Activated CD8-positive, alpha-beta T cell treated with anti-CD3 and anti-CD28 coated beads for 36 hours (primary cell): ENCODE measurements at regions not wholly inside any gene's neighbourhood (a gene's known extent, or its start where the extent isn't known, plus 50 kb on each side); places are given as distances from the start of the nearest gene placed in this dataset.
A peak's percentile ranks its signal among the peaks of the same experiment; 100 is the strongest.

ENCODE experiments used
- ATAC-seq: fragments of 200-7000 bp; cut with Tn5 transposase; one replicate; pipeline ENCODE4 v1.10.0; 2021; ENCODE audit warnings: mild to moderate bottlenecking, moderate library complexity
- CTCF ChIA-PET: fragments of 350-600 bp; sonication (Branson Sonifier 250); formaldehyde crosslinking; loops from one replicate; lab custom pipeline; 2021; ENCODE audit warnings: antibody characterized with exemption; lab: Charles Lee
- POLR2A ChIA-PET: fragments of 350-600 bp; sonication (Branson Sonifier 250); formaldehyde crosslinking; loops from one replicate; lab custom pipeline; 2021; ENCODE audit warnings: antibody characterized with exemption; lab: Charles Lee
- DNase-seq: peaks from one replicate; pipeline ENCODE4 v3.0.0-alpha.2; 2020
- H3K27ac Mint-ChIP-seq: one replicate; pipeline ENCODE4 v1.8.0; 2021; ENCODE audit warnings: mild to moderate bottlenecking, mixed read lengths
- H3K27me3 Mint-ChIP-seq: one replicate; pipeline ENCODE4 v1.8.0; 2021; ENCODE audit warnings: mixed read lengths
- H3K36me3 Mint-ChIP-seq: one replicate; pipeline ENCODE4 v1.8.0; 2021; ENCODE audit warnings: low read depth, mixed read lengths
- H3K4me1 Mint-ChIP-seq: one replicate; pipeline ENCODE4 v1.8.0; 2021; ENCODE audit warnings: low read depth, mixed read lengths
- H3K4me3 Mint-ChIP-seq: one replicate; pipeline ENCODE4 v1.8.0; 2021; ENCODE audit warnings: mild to moderate bottlenecking, moderate library complexity, mixed read lengths
- H3K9me3 Mint-ChIP-seq: one replicate; pipeline ENCODE4 v1.8.0; 2021; ENCODE audit warnings: mixed read lengths
- CTCF ChIP-seq: fragments of 200-600 bp; IDR thresholded peaks from one replicate; pipeline ENCODE4 v1.8.0; 2022; ENCODE audit warnings: antibody characterized with exemption, mild to moderate bottlenecking
- intact Hi-C: fragments of 100-400 bp; cut with micrococcal nuclease; formaldehyde crosslinking; loops from one replicate; pipeline ENCODE4 v1.10.0; 2022

GRCh38 chr10:78657163-78657861, 411.5 kb upstream of the ZMIZ1 start:
- ChIA-PET POLR2A (interaction anchor here (0.8 kb wide), 1 partner anchor 8 kb away, joined by 3 read pairs; no protein-coding TSS in a partner anchor), CTCF (interaction anchor here (0.6 to 4.4 kb wide), 12 partner anchors 9 to 610 kb away, joined by 3 to 20 read pairs (median 3); no protein-coding TSS in a partner anchor)
- Mint-ChIP-seq H3K4me3 (no peak overlapping the region), H3K9me3 (no peaks in the 10 kb centered on the region), H3K36me3 (no peaks in the 10 kb centered on the region), H3K4me1 (no peaks in the 10 kb centered on the region), H3K27ac (no peak overlapping the region), H3K27me3 (peaks cover 4% of the 10 kb centered on the region)
- TF ChIP-seq CTCF, result peak; percentile 69
- ATAC-seq (peak; percentile 89), DNase-seq (peak; percentile 85)
- intact Hi-C loops, result loop anchor here (5.0 kb wide), 1 partner anchor 610 kb away; no protein-coding TSS in a partner anchor

DNA sequence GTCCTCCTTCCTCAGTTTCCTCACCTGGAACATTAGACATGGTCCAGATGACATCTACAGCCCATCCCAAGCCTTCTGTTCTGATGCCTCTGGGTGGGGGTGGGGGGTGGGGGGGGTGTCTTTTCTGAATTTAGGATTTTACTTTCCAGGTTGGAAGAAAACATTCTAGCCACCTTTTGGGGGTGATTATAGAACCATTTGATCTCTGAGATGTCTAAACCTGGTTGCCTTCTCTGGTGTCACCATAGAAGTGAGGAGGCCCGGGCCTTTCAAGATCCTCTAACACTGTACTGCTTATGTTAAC, 411.0 kb upstream of the ZMIZ1 start:
- Mint-ChIP-seq H3K9me3 (no peaks in the 10 kb centered on the region), H3K4me3 (no peak overlapping the region), H3K4me1 (no peaks in the 10 kb centered on the region), H3K36me3 (no peaks in the 10 kb centered on the region), H3K27me3 (peaks cover 4% of the 10 kb centered on the region), H3K27ac (no peak overlapping the region)
- ATAC-seq, result no peak
- POLR2A ChIA-PET, result interaction anchor here (0.8 kb wide), 1 partner anchor 8 kb away, joined by 3 read pairs; no protein-coding TSS in a partner anchor
- CTCF ChIA-PET, result interaction anchor here (0.6 to 4.4 kb wide), 12 partner anchors 9 to 611 kb away, joined by 3 to 20 read pairs (median 3); no protein-coding TSS in a partner anchor
- intact Hi-C loops, result loop anchor here (5.0 kb wide), 1 partner anchor 611 kb away; no protein-coding TSS in a partner anchor
- TF ChIP-seq CTCF, result no peak
- DNase-seq, result no peak

GRCh38 chr10:78658645-78659597, 409.8 kb upstream of the ZMIZ1 start:
- Mint-ChIP-seq H3K4me3 (no peak overlapping the region), H3K4me1 (no peaks in the 10 kb centered on the region), H3K9me3 (no peaks in the 10 kb centered on the region), H3K27me3 (peaks cover 9% of the 10 kb centered on the region), H3K36me3 (no peaks in the 10 kb centered on the region), H3K27ac (no peak overlapping the region)
- DNase-seq (no peak), ATAC-seq (no peak)
- TF ChIP-seq CTCF, result no peak
- CTCF ChIA-PET, result interaction anchor here (1.1 to 4.4 kb wide), 6 partner anchors 10 to 612 kb away, joined by 3 to 20 read pairs (median 4); no protein-coding TSS in a partner anchor
- intact Hi-C loops, result loop anchor here (5.0 kb wide), 1 partner anchor 612 kb away; no protein-coding TSS in a partner anchor
- POLR2A ChIA-PET, result no interaction called here

- H3K4me3 Mint-ChIP-seq, result no peak overlapping the region
- intact Hi-C loops, result loop anchor here (5.0 kb wide), 1 partner anchor 612 kb away; no protein-coding TSS in a partner anchor
- ATAC-seq, result no peak
- no peak for TF ChIP-seq CTCF
- peaks cover 2% of the 10 kb centered on the region for H3K9me3 Mint-ChIP-seq
- CTCF ChIA-PET, result interaction anchor here (1.1 to 2.4 kb wide), 3 partner anchors 10 to 535 kb away, joined by 3 to 11 read pairs (median 3); no protein-coding TSS in a partner anchor
- H3K27me3 Mint-ChIP-seq, result peaks cover 9% of the 10 kb centered on the region
- H3K4me1 Mint-ChIP-seq, result no peaks in the 10 kb centered on the region
- no peak for DNase-seq
- no peak overlapping the region for H3K27ac Mint-ChIP-seq
- POLR2A ChIA-PET, result no interaction called here
- no peaks in the 10 kb centered on the region for H3K36me3 Mint-ChIP-seq
These were observed 409.2 kb upstream of the ZMIZ1 start for GRCh38 chr10:78659598-78659967.
